ENCODE measurements at regions not wholly inside any gene's neighbourhood (a gene's known extent, or its start where the extent isn't known, plus 50 kb on each side); places are given as distances from the start of the nearest gene placed in this dataset.

- Histone ChIP-seq H3K36me3 (ENCODE audit: control insufficient read depth in 1 of 2, insufficient read depth in 2 of 2, low read length in 2 of 2) (no peaks in the 10 kb centered on the region), H4K12ac (ENCODE audit: low read depth, low read length) (no peak overlapping the region), H2BK5ac (ENCODE audit: low read depth, low read length, poor library complexity) (no peak overlapping the region), H2BK120ac (ENCODE audit: insufficient read depth, low read length, poor library complexity) (no peak overlapping the region), H2AFZ (ENCODE audit: insufficient read depth, low read length, poor library complexity) (no peak overlapping the region), H3K9me3 (ENCODE audit: insufficient read depth, low read depth, low read length) (peaks cover 3% of the 10 kb centered on the region), H2BK12ac (ENCODE audit: low read length) (no peak overlapping the region), H3K4me1 (ENCODE audit: control insufficient read depth in 1 of 2, insufficient read depth in 2 of 2, low read length in 2 of 2) (peaks cover 3 to 10% of the 10 kb centered on the region in 2 experiments), H3K9ac (ENCODE audit: low read length) (no peak overlapping the region), H3K4me2 (ENCODE audit: low read length) (no peak overlapping the region), H4K8ac (ENCODE audit: low read depth, low read length) (no peak overlapping the region), H3K14ac (ENCODE audit: low read length) (no peak overlapping the region), H3K18ac (ENCODE audit: low read length) (no peak overlapping the region), H3K23ac (ENCODE audit: low read length) (no peak overlapping the region), H3K79me2 (ENCODE audit: control insufficient read depth, insufficient read depth, low read length, poor library complexity) (no peaks in the 10 kb centered on the region), H3K27ac (ENCODE audit: low read depth, low read length) (no peak overlapping the region), H3K4me3 (ENCODE audit: low read depth, low read length) (no peak overlapping the region), H3K27me3 (ENCODE audit: insufficient read depth, low read length) (peaks cover 2% of the 10 kb centered on the region), H4K91ac (ENCODE audit: low read depth, low read length) (no peak overlapping the region), H3K79me1 (ENCODE audit: low read length) (no peaks in the 10 kb centered on the region), H2AK5ac (ENCODE audit: low read length) (no peak overlapping the region), H3K4ac (ENCODE audit: low read depth, low read length) (no peak overlapping the region)
- no peak for DNase-seq
- WGBS (ENCODE audit: extremely low coverage, insufficient coverage, insufficient read length), result no CpG with 5 or more reads among the region's 4 CpGs
Measured at GRCh38 chr9:126563556-126563955, 50.2 kb upstream of the LMX1B start.
